ENCODE measurements at regions not wholly inside any gene's neighbourhood (a gene's known extent, or its start where the extent isn't known, plus 50 kb on each side); places are given as distances from the start of the nearest gene placed in this dataset.
"Not testable (repeated sequence)": the region's sequence is repeated elsewhere in the genome, so short reads cannot be mapped to it uniquely, and the experiment has no call there.

GRCh38 chr7:138397071-138397433 lies 63.0 kb upstream of the TRIM24 start:
- H2BK15ac ChIP-seq (ENCODE audit: low read depth, low read length); CTCF ChIA-PET: not testable (repeated sequence)

More at GRCh38 chr7:138397071-138397433, 63.0 kb upstream of the TRIM24 start:
- H3K4ac ChIP-seq (ENCODE audit: low read depth, low read length); H3K9me3 ChIP-seq (ENCODE audit: control insufficient read depth, insufficient read depth, low read length); H3K56ac ChIP-seq (ENCODE audit: extremely low read depth, insufficient read depth, low read length); H3K4me1 ChIP-seq (ENCODE audit: control insufficient read depth, insufficient read depth, low read length); H3K27ac ChIP-seq (ENCODE audit: insufficient read depth, low read length); H2BK120ac ChIP-seq (ENCODE audit: low read depth, low read length); H3K14ac ChIP-seq (replicated peaks; ENCODE audit: low read depth, low read length); H2AK9ac ChIP-seq (replicated peaks; ENCODE audit: low read depth, low read length, poor library complexity); H3K79me1 ChIP-seq (ENCODE audit: low read depth in 1 of 2, low read length in 2 of 2); H3K36me3 ChIP-seq (ENCODE audit: control insufficient read depth, insufficient read depth, low read length); POLR2A ChIA-PET (ENCODE audit: unreplicated experiment); ATAC-seq (ENCODE audit: low read depth); BruUV-seq (replicated peaks); H4K20me1 ChIP-seq (ENCODE audit: insufficient read depth, low read length); H3K4me3 ChIP-seq (ENCODE audit: insufficient read depth, low read depth, low read length); H3K4me2 ChIP-seq (ENCODE audit: low read depth, low read length); intact Hi-C loops (cut with micrococcal nuclease); DNase-seq; H3K23ac ChIP-seq (ENCODE audit: low read depth, low read length); H2BK20ac ChIP-seq (ENCODE audit: low read depth, low read length); H4K5ac ChIP-seq (ENCODE audit: low read depth, low read length); H2AK5ac ChIP-seq (ENCODE audit: low read depth, low read length); H4K8ac ChIP-seq (ENCODE audit: low read depth in 2 of 2, low read length in 2 of 2); H2AFZ ChIP-seq (replicated peaks; ENCODE audit: low read length, poor library complexity); dilution Hi-C loops (cut with HindIII; ENCODE audit: low sequenced_read_pairs, unreplicated experiment); H3K9ac ChIP-seq (ENCODE audit: low read depth, low read length); in situ Hi-C loops (cut with MboI; ENCODE audit: low sequenced_read_pairs); H3K18ac ChIP-seq (ENCODE audit: low read depth, low read length); H3K27me3 ChIP-seq (ENCODE audit: control insufficient read depth, insufficient read depth, low read length); H4K91ac ChIP-seq (ENCODE audit: insufficient read depth, low read depth, low read length); H2BK5ac ChIP-seq (ENCODE audit: low read depth, low read length, poor library complexity, severe bottlenecking); H3K9me1 ChIP-seq (ENCODE audit: insufficient read depth, low read length): not testable (repeated sequence)
- 83% methylated on average over 1 of the region's 3 CpGs; no CpG with 5 or more reads in 1 of the 2 experiments for WGBS, 2 experiments (ENCODE audit: extremely low coverage in 2 of 2, insufficient read length in 1 of 2)

All from IMR-90 (cell line).